Choroid plexus epithelial cell (primary cell): ENCODE measurements at regions not wholly inside any gene's neighbourhood (a gene's known extent, or its start where the extent isn't known, plus 50 kb on each side); places are given as distances from the start of the nearest gene placed in this dataset.

Source experiments
- DNase-seq: peaks from one replicate; pipeline ENCODE4 v3.0.0-alpha.2; 2010; ENCODE audit warnings: low read depth
- H3K4me3 ChIP-seq: 2 replicates; pipeline ENCODE4 v1.5.1; 2011; ENCODE audit warnings: low read depth, mild to moderate bottlenecking, control low read depth, low read length, moderate library complexity
- CTCF ChIP-seq: conservative IDR thresholded peaks from 2 replicates; pipeline ENCODE4 v1.5.1; 2011; ENCODE audit warnings: low read depth, mild to moderate bottlenecking, control low read depth, inconsistent platforms, low read length, moderate library complexity

DNA sequence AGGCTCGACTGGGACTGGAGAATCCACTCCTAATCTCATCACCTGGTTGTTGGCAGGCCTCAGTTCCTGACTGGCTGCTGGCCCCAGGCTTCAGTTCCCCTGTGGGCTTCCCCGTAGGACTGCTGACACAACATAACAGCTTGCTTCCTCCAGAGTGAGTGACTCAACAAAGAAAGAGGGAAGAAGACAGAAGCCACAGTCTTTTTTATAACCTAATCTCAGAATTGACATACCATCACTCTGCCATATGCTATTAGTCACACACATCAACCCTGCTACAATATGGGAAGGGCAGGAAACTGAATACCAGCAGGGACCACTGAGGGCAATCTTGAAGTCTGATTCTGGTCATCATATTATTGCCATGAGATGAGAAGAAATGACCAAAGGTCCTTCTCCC is 76.8 kb upstream of the SLC14A2 start:
- no peak overlapping the region for H3K4me3 ChIP-seq
- DNase-seq: no peak
- TF ChIP-seq CTCF: no peak

- H3K4me3 ChIP-seq: no peak overlapping the region
- DNase-seq: no peak
- no peak for TF ChIP-seq CTCF
Observed at GRCh38 chr18:45539491-45539891, 75.8 kb upstream of the SLC14A2 start.

DNA sequence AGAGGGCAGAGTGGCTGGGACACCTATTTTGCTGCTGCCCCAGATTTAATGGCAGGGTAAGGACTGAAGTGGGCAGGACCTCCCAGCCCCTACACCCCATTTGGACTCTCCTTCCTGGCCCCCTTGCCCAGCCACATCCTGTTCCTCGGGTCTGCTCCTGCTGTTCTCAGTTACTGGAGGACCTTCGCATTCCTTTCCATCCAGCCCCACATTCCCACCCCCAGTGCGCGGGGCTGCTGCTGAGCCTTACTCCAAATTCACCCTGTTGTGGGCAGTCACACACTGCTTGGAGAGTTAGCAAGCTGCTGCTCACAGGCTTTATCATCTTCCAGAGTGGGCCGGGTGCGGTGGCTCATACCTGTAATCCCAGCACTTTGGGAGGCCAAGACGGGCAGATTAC is 75.2 kb upstream of the SLC14A2 start:
- DNase-seq: no peak
- TF ChIP-seq CTCF: no peak
- no peak overlapping the region for H3K4me3 ChIP-seq

DNA sequence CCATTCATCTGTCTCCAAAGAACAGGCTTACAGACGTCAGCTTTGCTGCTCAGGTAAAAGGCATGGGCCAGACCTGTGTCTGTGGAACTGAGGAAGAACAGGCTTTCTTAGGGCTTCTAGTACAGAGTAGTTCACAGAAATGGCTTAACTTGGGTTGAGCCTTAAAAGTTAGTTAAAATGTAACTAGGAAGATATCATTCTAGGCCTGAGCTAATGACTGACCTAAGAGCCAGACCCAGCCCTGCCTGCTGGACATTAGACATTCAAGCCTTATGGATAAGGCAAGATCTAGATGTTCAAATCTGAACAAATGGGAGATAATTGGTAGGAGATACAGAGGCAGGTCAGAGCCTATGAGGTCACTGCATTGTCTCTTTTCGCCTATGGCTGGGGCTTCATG is 73.9 kb upstream of the SLC14A2 start:
- no peak for TF ChIP-seq CTCF
- no peak for DNase-seq
- H3K4me3 ChIP-seq: no peak overlapping the region

- no peak for TF ChIP-seq CTCF
- DNase-seq: no peak
Observed at GRCh38 chr18:45542043-45542442, 73.2 kb upstream of the SLC14A2 start.

DNA sequence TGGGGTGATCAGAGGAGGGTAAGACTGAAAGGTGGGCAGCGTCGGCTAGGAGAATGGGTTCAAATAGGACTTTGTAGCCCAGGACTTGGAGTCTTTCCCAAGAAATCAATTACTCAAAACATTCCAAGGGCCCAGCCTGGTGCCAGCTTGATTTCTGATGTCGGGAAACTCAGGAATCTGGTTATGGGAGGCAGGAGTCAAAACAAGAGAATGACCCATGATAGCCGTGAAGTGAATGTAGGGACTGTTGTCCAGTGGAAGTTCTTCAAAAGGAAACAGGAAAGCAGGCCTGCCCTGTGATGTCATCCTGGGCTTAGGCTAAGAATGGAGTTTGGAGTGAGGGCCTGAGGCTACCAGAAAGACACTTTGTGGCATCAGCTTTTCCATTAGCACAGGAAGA is 67.4 kb upstream of the SLC14A2 start:
- no peak overlapping the region for H3K4me3 ChIP-seq
- no peak for DNase-seq
- no peak for TF ChIP-seq CTCF

More at GRCh38 chr18:45542043-45542442, 73.2 kb upstream of the SLC14A2 start:
- no peak overlapping the region for H3K4me3 ChIP-seq

GRCh38 chr18:45548614-45549013 is 66.7 kb upstream of the SLC14A2 start:
- no peak for DNase-seq
- TF ChIP-seq CTCF: no peak
- H3K4me3 ChIP-seq: no peak overlapping the region
